AG09309 (cell line): ENCODE measurements at regions not wholly inside any gene's neighbourhood (a gene's known extent, or its start where the extent isn't known, plus 50 kb on each side); places are given as distances from the start of the nearest gene placed in this dataset.

Source experiments
- DNase-seq: peaks from one replicate; pipeline ENCODE4 v3.0.0-alpha.2; 2010; ENCODE audit warnings: low read depth
- H3K4me3 ChIP-seq: 2 replicates; pipeline ENCODE4 v1.5.1; 2011; ENCODE audit warnings: mild to moderate bottlenecking, low read depth, low read length, moderate library complexity; ENCODE audit not compliant: control insufficient read depth
- CTCF ChIP-seq: IDR thresholded peaks from 2 replicates; pipeline ENCODE4 v1.5.1; 2011; ENCODE audit warnings: mild to moderate bottlenecking, low read depth, low read length, inconsistent platforms; ENCODE audit not compliant: insufficient read depth, control insufficient read depth; ENCODE audit errors: missing control alignments

- no peak overlapping the region for H3K4me3 ChIP-seq
- DNase-seq = no peak
- TF ChIP-seq CTCF = no peak
These were observed 282.5 kb downstream of the ZSWIM6 start for GRCh38 chr5:61614606-61615005.

- TF ChIP-seq CTCF = no peak
- no peak for DNase-seq
- no peak overlapping the region for H3K4me3 ChIP-seq
These were observed 285.0 kb downstream of the ZSWIM6 start for GRCh38 chr5:61617039-61617438.

GRCh38 chr5:61617995-61618525, 286.0 kb downstream of the ZSWIM6 start:
- H3K4me3 ChIP-seq = no peak overlapping the region
- TF ChIP-seq CTCF = no peak
- no peak for DNase-seq

GRCh38 chr5:61618577-61618976, 286.5 kb downstream of the ZSWIM6 start:
- DNase-seq = no peak
- H3K4me3 ChIP-seq = no peak overlapping the region
- no peak for TF ChIP-seq CTCF

GRCh38 chr5:61619289-61619688, 287.2 kb downstream of the ZSWIM6 start:
- no peak for DNase-seq
- H3K4me3 ChIP-seq = no peak overlapping the region
- TF ChIP-seq CTCF = no peak

GRCh38 chr5:61619777-61620518, 287.9 kb downstream of the ZSWIM6 start:
- TF ChIP-seq CTCF = no peak
- no peak overlapping the region for H3K4me3 ChIP-seq
- no peak for DNase-seq
